ENCODE measurements at regions not wholly inside any gene's neighbourhood (a gene's known extent, or its start where the extent isn't known, plus 50 kb on each side); places are given as distances from the start of the nearest gene placed in this dataset.

GRCh38 chr17:79415909-79416308 is 194.9 kb downstream of the RBFOX3 start:
- TF ChIP-seq POLR2A (IDR thresholded peaks at IDR 0.05; ENCODE audit: borderline replicate concordance, extremely low read depth, insufficient read depth, insufficient read length) (no peak), EZH2 (IDR thresholded peaks at IDR 0.05) (no peak), POLR2AphosphoS5 (IDR thresholded peaks at IDR 0.05; ENCODE audit: low read depth, low read length) (no peak), MAX (IDR thresholded peaks at IDR 0.05) (no peak), EZH2phosphoT487 (IDR thresholded peaks at IDR 0.05; ENCODE audit: borderline replicate concordance) (no peak), REST (IDR thresholded peaks at IDR 0.05; ENCODE audit: low read depth) (no peak)
- TF ChIP-seq, protein P1, sequence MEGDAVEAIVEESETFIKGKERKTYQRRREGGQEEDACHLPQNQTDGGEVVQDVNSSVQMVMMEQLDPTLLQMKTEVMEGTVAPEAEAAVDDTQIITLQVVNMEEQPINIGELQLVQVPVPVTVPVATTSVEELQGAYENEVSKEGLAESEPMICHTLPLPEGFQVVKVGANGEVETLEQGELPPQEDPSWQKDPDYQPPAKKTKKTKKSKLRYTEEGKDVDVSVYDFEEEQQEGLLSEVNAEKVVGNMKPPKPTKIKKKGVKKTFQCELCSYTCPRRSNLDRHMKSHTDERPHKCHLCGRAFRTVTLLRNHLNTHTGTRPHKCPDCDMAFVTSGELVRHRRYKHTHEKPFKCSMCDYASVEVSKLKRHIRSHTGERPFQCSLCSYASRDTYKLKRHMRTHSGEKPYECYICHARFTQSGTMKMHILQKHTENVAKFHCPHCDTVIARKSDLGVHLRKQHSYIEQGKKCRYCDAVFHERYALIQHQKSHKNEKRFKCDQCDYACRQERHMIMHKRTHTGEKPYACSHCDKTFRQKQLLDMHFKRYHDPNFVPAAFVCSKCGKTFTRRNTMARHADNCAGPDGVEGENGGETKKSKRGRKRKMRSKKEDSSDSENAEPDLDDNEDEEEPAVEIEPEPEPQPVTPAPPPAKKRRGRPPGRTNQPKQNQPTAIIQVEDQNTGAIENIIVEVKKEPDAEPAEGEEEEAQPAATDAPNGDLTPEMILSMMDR (IDR thresholded peaks at IDR 0.05 in 2 of 3, conservative IDR thresholded peaks at IDR 0.05 in 1 of 3; ENCODE audit: borderline replicate concordance in 1 of 3, insufficient read depth in 1 of 3, low read depth in 2 of 3, low read length in 2 of 3), result no peak
